Peyer's patch (tissue), 4 donors: ENCODE measurements at regions not wholly inside any gene's neighbourhood (a gene's known extent, or its start where the extent isn't known, plus 50 kb on each side); places are given as distances from the start of the nearest gene placed in this dataset.

Source experiments
- POLR2A ChIP-seq, 2 donors: fragments of 450-650 bp; IDR thresholded peaks; one replicate each; pipeline ENCODE4 v1.5.1; 2017; ENCODE audit warnings: antibody characterized with exemption in 2 of 2, mild to moderate bottlenecking in 2 of 2, moderate library complexity in 2 of 2
- TF ChIP-seq, protein P1 (sequence below), 6 experiments: fragments of 450-650 bp in 4 of 6; fragments of 200-600 bp in 2 of 6; sonication (generic) in 1 of 6; IDR thresholded peaks; one replicate each; pipeline ENCODE4 v1.5.1; 2017 to 2019; ENCODE audit warnings: antibody characterized with exemption in 6 of 6, mild to moderate bottlenecking in 3 of 6, moderate library complexity in 1 of 6

DNA sequence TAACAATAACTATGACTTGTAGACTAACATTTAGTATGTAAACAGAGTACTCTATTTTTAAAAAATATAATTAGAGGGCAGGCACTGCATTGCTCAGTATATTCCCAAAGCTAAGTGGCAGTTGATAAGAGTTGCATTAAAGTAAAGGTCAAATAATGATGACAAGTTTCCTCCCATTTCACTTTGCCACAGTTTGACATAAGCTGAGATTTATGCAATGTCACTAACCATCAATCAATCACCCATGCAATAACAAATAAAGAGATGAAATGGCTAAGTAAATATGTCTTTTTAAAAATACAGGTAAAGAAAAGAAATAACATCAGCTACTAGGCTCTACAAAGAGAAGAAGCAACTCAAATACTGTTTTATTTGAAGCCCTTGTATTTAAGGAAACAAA, 673.4 kb downstream of the PCDH18 start:
- TF ChIP-seq, protein P1, sequence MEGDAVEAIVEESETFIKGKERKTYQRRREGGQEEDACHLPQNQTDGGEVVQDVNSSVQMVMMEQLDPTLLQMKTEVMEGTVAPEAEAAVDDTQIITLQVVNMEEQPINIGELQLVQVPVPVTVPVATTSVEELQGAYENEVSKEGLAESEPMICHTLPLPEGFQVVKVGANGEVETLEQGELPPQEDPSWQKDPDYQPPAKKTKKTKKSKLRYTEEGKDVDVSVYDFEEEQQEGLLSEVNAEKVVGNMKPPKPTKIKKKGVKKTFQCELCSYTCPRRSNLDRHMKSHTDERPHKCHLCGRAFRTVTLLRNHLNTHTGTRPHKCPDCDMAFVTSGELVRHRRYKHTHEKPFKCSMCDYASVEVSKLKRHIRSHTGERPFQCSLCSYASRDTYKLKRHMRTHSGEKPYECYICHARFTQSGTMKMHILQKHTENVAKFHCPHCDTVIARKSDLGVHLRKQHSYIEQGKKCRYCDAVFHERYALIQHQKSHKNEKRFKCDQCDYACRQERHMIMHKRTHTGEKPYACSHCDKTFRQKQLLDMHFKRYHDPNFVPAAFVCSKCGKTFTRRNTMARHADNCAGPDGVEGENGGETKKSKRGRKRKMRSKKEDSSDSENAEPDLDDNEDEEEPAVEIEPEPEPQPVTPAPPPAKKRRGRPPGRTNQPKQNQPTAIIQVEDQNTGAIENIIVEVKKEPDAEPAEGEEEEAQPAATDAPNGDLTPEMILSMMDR (IDR thresholded peaks at IDR 0.05): no peak
- TF ChIP-seq POLR2A (IDR thresholded peaks at IDR 0.05): no peak
